ENCODE measurements at regions not wholly inside any gene's neighbourhood (a gene's known extent, or its start where the extent isn't known, plus 50 kb on each side); places are given as distances from the start of the nearest gene placed in this dataset.

DNA sequence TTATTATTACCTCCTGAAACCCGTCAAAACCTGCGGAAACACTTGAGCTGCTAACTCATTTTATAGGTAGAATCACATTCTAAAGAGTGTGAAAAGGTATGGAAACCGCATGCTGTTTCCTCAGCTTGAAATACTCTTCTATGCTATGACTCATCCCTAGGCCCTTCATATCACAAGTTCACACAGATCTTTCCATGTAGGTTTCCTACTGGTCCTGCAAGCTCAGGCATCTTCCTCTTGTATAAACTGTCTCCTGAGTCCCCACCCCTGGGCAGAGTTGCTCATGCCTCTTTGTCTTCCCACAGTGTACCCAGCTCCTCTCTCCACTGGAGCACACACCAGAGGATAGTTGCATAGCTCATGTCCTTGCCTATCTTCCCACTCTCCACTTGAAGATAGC is 84.7 kb downstream of the CMAS start:
- TF ChIP-seq, protein P1, sequence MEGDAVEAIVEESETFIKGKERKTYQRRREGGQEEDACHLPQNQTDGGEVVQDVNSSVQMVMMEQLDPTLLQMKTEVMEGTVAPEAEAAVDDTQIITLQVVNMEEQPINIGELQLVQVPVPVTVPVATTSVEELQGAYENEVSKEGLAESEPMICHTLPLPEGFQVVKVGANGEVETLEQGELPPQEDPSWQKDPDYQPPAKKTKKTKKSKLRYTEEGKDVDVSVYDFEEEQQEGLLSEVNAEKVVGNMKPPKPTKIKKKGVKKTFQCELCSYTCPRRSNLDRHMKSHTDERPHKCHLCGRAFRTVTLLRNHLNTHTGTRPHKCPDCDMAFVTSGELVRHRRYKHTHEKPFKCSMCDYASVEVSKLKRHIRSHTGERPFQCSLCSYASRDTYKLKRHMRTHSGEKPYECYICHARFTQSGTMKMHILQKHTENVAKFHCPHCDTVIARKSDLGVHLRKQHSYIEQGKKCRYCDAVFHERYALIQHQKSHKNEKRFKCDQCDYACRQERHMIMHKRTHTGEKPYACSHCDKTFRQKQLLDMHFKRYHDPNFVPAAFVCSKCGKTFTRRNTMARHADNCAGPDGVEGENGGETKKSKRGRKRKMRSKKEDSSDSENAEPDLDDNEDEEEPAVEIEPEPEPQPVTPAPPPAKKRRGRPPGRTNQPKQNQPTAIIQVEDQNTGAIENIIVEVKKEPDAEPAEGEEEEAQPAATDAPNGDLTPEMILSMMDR (IDR thresholded peaks at IDR 0.05; ENCODE audit: poor library complexity) = no peak
- no peak for TF ChIP-seq EZH2phosphoT487 (IDR thresholded peaks at IDR 0.05; ENCODE audit: low read depth, severe bottlenecking, unreplicated experiment)
